HG03025 (cell line): ENCODE measurements at regions not wholly inside any gene's neighbourhood (a gene's known extent, or its start where the extent isn't known, plus 50 kb on each side); places are given as distances from the start of the nearest gene placed in this dataset.

Source experiments
- ATAC-seq: cut with Tn5 transposase; IDR thresholded peaks from one replicate; pipeline ENCODE4 v1.9.1; 2021; ENCODE audit warnings: mild to moderate bottlenecking, moderate library complexity; ENCODE audit not compliant: unreplicated experiment, low FRiP score

DNA sequence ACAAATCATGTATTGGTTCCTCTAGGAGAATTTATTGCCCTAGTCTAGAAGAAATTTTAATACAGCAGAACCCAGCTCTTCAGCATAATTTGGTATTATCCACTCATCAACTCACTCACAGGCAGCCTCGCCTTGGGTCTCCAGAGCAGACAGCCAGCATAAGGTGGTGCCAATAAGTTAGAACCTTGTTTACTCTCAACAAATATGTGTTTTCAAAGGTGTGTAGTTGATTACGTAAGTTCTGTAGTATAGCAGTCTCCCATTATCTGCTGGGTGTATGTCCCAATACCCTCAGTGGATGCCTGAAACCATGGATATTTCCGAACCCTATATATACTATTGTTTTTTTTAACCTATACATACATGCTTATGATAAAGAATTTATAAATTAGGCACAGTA is 522.5 kb upstream of the LRRN3 start:
- no peak for ATAC-seq

DNA sequence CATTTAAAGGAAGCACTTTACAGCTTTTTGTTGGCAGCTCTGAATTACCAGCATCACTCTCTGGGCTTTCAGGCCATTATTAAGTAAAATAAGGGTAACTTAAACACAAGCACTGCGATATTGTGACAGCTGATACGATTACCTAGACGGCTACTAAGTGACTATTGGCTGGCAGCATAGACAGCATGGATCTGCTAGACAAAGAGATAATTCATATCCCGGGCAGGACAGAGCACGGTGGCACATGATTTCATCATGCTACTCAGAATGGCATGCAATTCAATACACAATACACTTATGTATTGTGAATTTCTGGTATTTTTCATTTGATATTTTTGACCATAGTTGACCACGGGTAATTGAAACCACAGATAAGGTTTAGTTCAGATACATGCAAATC is 522.0 kb upstream of the LRRN3 start:
- ATAC-seq = no peak

DNA sequence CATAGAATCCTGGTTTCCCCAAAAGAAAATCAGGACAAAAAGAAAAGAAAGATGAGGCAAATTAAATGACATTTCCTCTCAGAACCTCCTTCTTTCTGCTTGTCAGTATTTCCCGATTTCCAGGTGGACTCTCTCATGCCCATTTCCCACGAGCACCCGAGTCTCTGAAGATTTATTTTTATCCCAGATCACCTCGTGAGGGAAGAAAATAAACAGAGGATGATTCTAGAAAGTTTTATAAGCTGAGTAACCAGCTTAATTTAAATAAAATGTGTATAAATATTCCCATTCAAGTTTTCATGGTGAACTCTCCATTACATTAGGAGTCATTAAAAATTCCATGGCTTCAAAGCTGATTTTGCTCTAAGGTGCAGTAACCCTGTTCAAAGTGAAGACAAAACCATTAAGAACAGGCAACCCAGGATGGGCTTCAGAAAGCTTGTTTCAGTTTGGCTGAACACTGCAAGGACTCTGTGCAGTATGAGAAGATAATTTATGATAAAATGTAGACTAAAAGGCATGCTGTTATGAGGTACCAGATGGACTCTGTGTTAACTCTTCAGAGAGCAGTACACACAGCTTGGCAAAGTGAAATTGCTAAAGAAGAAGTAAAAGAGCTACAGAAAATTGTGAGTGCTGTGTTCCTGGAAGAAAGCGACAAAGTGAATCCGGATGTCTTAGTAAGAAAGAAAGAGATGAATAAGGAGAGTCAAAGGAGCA is 521.3 kb upstream of the LRRN3 start:
- ATAC-seq = no peak

DNA sequence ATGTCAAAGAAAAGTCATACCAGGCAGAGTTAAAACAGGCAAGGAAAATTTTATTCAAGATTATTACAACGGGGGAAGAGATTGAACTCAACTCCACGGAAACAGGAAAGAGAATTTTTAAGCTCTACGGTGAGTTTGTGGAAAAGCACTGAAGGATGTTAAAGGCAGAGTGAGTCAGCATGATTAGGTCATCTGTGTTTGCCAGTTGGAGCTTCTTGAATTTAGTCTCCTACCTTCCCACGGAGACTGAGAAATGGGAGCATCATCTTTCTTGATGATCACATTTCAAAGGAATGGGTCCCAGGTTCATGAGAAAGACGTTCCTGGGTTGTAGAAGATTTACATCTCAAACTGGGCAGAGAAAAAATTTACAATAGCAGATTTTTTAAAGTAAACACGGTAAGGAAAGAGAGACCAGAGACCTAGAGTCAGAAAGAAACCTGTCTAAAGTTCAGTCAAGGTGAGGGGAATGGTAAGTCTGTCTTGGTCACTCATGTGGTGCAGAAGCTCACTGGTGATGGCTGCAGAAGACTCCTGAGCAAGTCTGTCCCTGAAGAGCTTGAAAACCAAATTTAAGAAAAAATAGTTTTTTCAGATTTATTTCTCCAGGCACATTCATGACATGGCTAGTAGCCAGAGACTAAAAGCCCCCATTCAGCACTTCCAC is 516.9 kb upstream of the LRRN3 start:
- no peak for ATAC-seq

DNA sequence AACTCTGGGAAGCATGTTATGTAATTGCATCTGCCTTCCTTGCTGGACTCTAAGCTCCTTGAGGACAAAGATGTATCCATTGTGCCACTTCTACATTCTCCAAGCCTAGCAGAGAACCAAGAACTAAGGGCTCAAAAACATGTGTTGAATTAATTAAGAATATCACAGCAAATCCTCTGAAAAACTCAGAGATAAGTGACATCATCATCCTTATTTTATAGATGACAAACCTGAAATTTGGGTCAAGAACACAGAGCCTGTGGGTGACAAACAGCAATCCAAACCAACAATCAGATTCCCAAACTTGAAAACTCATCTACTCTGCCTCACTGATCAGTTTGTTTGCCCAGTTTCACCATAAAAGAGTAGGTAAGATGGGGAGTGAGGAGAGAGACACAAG is 503.6 kb upstream of the LRRN3 start:
- no peak for ATAC-seq

DNA sequence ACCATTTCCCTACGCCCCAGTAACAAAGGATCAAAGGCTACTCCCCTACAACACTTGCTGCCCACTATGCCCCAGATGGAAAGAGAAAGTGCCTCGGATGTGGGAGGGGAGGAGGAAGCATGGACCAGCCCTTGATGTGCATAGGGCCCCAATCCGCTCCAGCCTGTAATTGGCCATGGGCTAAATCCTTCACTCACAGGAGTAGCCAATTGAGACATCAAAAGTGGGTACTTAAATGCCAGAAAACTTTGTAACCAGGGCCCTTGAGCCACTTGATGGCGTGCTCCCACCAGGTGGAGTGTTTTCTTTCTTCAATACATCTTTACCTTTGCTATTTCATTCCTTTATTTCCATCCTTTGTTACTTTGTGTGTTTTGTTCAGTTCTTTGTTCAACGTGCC is 500.5 kb upstream of the LRRN3 start:
- no peak for ATAC-seq

DNA sequence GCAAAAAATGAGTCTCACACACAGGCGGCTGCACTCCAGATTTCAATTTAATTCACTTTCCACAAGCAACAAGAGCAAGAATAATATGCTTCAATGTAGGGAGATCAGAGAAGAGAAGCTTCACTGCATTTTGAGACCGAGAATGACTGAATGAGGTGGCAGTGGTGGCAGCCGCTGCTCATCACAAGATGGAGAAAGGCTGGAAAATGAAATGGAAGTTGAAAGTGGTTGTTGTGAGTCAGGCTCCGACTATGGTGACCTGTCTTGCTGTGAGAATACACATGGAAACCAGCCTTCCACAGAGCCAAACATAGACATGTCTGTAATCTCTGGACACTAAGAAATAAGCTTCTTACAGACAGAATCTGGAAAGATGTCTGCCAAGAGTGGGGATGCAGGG is 499.6 kb upstream of the LRRN3 start:
- no peak for ATAC-seq

DNA sequence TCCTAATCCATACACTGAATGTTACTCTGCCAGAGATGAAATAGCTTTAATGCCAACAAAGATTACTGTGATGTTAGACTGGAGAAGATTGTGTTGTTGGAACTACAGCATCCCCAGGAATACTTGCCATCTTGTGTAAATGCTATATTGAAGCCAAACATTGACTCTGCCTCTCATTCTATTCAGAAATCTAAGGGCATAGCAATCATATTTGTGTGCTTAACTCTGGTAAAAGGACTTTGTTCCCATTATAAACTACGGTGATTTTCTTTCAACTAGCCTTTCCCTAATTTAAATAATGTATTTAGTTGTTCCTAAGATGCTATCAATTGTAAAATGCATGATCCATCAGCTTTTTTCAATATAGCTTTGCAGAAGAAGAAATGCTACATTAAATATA is 498.4 kb upstream of the LRRN3 start:
- ATAC-seq = no peak

DNA sequence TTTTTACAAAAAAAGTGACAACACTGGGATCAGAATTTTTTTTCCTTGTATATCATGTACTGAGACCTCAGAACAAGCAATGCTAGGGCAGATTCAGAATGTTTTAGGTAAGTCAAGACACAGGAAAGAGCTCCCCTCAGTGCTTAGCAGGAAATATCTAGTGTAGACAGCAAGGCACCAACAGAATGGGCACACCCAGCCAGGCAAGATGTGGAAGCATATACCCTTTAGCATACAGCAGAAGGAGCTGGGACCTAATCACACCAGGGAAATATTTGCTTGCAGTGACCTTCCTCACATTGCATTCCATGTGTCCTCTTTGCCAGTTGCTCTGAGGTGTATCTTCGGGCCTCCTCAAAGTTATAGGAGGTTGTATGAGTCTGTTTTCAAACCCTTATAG is 497.6 kb upstream of the LRRN3 start:
- ATAC-seq = no peak

DNA sequence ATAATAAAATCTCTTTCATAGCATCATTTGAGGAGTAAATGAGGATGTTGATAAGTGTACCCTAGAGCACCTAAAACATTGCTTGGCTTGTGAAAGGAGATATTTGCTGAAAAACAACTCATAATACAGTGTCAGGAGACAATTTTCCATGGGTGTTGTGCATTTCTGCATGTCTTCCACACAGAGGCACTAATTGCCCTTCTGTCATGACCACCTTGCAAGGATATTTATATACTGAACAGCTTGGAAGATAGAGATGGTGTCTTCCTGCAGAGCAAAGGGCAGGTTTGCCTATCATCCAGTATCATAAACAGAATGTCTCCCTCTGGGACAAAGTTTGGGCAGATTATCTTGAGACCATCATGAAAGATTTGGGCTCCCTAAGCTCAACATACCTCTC is 495.2 kb upstream of the LRRN3 start:
- no peak for ATAC-seq

DNA sequence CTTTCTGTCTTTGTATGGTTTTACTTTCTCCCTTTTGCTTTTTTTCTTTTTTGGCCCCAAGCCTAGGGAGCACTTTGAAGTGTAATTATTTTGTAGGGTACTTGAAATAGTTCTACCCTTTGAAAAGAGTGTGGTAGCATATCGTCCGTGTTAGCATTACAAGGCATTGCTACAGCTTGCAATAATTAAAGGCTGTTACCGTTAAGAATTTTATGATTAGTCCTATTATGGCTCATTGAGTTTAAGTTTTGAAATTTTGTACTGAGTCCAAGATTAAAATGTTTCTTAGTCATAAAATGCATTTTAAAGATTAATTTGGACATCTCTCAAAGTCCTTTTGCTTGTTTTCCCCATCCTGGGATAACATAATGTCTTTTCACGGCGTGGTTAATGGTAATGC is 490.0 kb upstream of the LRRN3 start:
- no peak for ATAC-seq

DNA sequence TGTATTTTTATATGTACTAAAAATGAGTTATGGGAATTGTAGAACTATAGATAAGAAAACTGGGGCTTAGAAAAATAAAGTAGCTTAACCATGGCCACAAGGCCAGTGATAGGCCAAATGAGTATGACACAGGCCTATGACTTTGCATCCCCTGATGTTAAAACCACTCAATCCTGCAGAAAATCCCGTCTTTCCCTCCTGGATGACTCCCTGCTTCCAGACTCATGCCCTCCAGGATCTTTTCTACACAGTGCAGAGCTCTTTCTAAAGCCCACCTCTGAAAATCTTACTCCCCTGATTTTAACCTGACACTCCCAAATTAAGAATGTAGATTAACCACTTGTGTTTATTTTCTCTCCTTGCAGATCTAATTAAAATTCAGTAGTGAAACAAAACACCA is 489.2 kb upstream of the LRRN3 start:
- ATAC-seq = no peak

DNA sequence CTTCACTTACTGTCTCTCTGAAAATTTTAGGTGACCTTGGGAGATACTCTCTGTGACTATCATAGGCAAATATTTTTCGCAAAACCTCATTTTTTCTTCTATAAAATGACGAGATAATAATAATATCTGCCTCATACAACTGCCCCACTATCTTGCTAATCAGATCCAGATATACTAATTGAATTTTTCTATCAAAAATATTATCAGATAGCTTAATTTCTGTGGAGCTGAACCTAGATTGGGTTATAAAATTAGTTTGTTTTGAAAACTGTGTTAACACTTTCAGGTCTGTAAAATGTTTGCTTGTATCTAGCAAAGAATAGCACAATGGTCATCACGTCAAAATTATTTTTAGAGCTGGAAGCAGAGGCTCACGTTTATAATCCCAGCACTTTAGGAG is 486.7 kb upstream of the LRRN3 start:
- ATAC-seq = no peak

DNA sequence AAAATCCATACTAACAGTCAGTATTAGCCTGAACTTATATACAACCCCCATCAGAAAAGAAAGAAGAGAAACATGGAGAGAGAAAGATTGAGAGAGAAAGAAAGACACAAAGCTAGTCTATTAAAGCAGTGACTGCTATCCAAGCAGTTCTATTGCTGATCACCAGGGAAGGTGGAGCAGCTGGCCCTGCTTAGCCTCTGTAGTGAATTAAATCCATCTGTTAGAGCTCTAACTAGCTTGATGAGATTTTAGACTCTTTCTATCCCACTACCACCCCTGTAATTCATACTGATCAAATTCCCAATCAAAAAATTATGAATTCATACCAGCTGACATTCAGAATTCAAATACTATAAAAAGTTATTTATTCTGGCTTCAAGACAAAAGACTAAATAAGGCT is 486.0 kb upstream of the LRRN3 start:
- ATAC-seq = no peak

DNA sequence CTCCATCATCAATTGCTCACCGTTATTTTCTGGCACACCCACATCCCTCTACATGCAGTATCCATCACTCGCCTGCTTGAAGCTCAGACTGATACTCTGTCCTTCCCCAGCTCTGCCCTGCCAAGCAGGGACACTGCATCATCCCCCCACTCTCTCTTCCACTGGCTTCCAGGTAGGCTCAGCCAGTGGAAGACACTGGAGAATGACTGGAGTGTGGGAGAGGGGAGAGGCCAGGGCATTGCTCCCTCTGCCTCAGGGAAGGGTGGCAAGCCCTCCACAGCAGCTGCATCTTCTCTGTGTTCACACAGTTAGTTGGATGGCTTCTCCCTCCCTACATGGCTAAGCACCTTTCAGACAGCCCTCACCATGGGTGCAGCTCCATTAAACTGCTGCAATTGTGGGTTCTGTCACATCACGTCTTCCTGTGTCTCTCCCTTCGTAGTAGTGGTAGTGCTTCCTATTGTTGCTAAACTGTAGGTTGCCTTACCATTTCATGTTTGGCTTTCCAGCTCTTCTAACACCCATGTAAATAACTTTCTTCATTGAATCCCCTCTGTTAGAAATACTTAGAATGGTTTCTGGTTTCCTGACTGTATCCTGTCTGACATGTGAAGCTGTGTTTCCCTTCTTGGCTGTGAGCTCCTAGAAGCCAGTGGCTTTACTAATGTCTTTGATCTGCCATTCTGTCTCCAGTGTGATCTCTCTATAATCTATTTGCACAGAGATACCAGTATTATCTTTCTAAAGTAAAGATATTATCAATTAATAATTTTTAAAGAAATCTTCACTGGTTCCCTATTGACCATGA is 483.7 kb upstream of the LRRN3 start:
- no peak for ATAC-seq

DNA sequence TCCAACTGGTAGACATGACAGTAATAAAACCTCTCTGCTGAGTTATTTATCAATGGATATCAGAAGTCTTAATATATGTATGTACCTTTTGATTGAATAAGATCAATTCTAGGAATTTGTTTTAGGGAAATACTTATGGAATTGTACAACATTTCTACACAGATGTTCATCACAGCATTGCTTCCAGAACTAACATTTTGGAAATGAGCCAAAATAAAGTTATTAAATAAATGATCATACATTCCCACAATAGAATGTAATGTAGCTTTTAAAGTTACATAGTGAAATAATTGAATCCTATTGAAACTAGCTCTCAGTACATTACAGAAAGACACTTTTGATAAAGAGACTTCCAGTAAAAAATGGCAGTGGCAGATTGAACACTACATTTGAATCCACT is 481.6 kb upstream of the LRRN3 start:
- ATAC-seq = no peak

DNA sequence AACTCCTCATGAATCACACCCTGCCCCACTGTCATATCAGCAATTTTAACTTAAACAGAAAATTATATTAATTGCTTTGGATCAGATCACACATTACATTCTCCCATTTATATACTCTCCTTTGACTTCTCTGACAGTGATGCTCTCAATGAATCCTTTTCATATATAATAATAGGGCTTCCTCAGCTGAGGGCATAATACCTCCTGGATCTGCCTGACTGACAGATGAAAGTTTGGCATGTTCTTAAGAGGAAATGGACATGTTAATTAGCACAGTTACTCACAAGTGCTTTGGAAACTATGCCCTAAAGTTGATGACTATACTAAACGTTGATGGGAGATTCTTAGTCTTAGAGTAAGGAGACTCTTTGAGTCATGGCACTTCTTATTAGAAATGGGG is 478.2 kb upstream of the LRRN3 start:
- no peak for ATAC-seq
